Activated CD8-positive, alpha-beta memory T cell treated with anti-CD3 and anti-CD28 coated beads, Interleukin-2, amount 50 U/mL, for 48 hours (primary cell): ENCODE measurements at regions not wholly inside any gene's neighbourhood (a gene's known extent, or its start where the extent isn't known, plus 50 kb on each side); places are given as distances from the start of the nearest gene placed in this dataset.

Experiments
- DNase-seq: peaks from one replicate; pipeline ENCODE4 v3.0.0-alpha.2; 2020

GRCh38 chr5:155430192-155430591 is 416.6 kb downstream of the KIF4B start:
- DNase-seq: no peak

GRCh38 chr5:155434267-155434666 is 420.7 kb downstream of the KIF4B start:
- DNase-seq: no peak

GRCh38 chr5:155434681-155435080 is 421.1 kb downstream of the KIF4B start:
- no peak for DNase-seq

GRCh38 chr5:155441849-155442248 is 428.3 kb downstream of the KIF4B start:
- DNase-seq: no peak

- DNase-seq: no peak
These were observed 437.6 kb downstream of the KIF4B start for GRCh38 chr5:155451106-155451505.

GRCh38 chr5:155455791-155456514 is 442.4 kb downstream of the KIF4B start:
- no peak for DNase-seq

- no peak for DNase-seq
These were observed 446.4 kb downstream of the KIF4B start for GRCh38 chr5:155459889-155460500.

- DNase-seq: no peak
These were observed 447.0 kb downstream of the KIF4B start for GRCh38 chr5:155460501-155460931.

- DNase-seq: no peak
These were observed 447.7 kb downstream of the KIF4B start for GRCh38 chr5:155461304-155461703.

- DNase-seq: no peak
These were observed 453.3 kb downstream of the KIF4B start for GRCh38 chr5:155466851-155467250.

GRCh38 chr5:155471027-155471426 is 457.5 kb downstream of the KIF4B start:
- DNase-seq: no peak

- DNase-seq: no peak
These were observed 459.2 kb downstream of the KIF4B start for GRCh38 chr5:155472780-155473179.

GRCh38 chr5:155475318-155475717 is 461.8 kb downstream of the KIF4B start:
- no peak for DNase-seq

GRCh38 chr5:155480731-155481131 is 467.2 kb downstream of the KIF4B start:
- DNase-seq: no peak

- DNase-seq: no peak
These were observed 467.6 kb downstream of the KIF4B start for GRCh38 chr5:155481182-155481581.

GRCh38 chr5:155482428-155482827 is 468.9 kb downstream of the KIF4B start:
- DNase-seq: no peak

GRCh38 chr5:155485386-155485785 is 471.8 kb downstream of the KIF4B start:
- DNase-seq: no peak

GRCh38 chr5:155489949-155490348 is 476.4 kb downstream of the KIF4B start:
- DNase-seq: no peak

- DNase-seq: no peak
These were observed 478.6 kb downstream of the KIF4B start for GRCh38 chr5:155492191-155492590.

- DNase-seq: no peak
These were observed 491.1 kb downstream of the KIF4B start for GRCh38 chr5:155504606-155505005.

GRCh38 chr5:155507363-155507762 is 493.8 kb downstream of the KIF4B start:
- no peak for DNase-seq

GRCh38 chr5:155508673-155509072 is 495.1 kb downstream of the KIF4B start:
- no peak for DNase-seq

- DNase-seq: no peak
These were observed 498.8 kb downstream of the KIF4B start for GRCh38 chr5:155512329-155512728.

GRCh38 chr5:155514105-155514563 is 500.6 kb downstream of the KIF4B start:
- DNase-seq: no peak

GRCh38 chr5:155522540-155522939 is 509.0 kb downstream of the KIF4B start:
- DNase-seq: no peak
